Adrenal gland (tissue), 5 donors: ENCODE measurements at regions not wholly inside any gene's neighbourhood (a gene's known extent, or its start where the extent isn't known, plus 50 kb on each side); places are given as distances from the start of the nearest gene placed in this dataset.

Experiments
- CTCF ChIP-seq, 6 experiments: fragments of 450-650 bp in 4 of 6; fragments of 200-600 bp in 2 of 6; sonication (generic) in 1 of 6; IDR thresholded peaks; 1 replicate in 5 of 6; 2 replicates in 1 of 6; pipeline versions ENCODE4 v1.5.1 to v1.8.0; 2016 to 2021; ENCODE audit warnings: antibody characterized with exemption in 6 of 6, mild to moderate bottlenecking in 2 of 6, moderate library complexity in 1 of 6
- POLR2A ChIP-seq, 2 donors: fragments of 450-650 bp; IDR thresholded peaks; one replicate each; pipeline ENCODE4 v1.6.1; 2017; ENCODE audit warnings: antibody characterized with exemption in 2 of 2, mild to moderate bottlenecking in 2 of 2, moderate library complexity in 1 of 2
- donor health status: DM: no; HTN: no; CAD: no.

- TF ChIP-seq POLR2A (IDR thresholded peaks at IDR 0.05) = no peak
- TF ChIP-seq CTCF (IDR thresholded peaks at IDR 0.05) = no peak
Observed at GRCh38 chr20:48015141-48015910, 230.0 kb upstream of the SULF2 start.
